Right renal pelvis (tissue), 4 donors: ENCODE measurements at regions not wholly inside any gene's neighbourhood (a gene's known extent, or its start where the extent isn't known, plus 50 kb on each side); places are given as distances from the start of the nearest gene placed in this dataset.
"Not testable (repeated sequence)": the region's sequence is repeated elsewhere in the genome, so short reads cannot be mapped to it uniquely, and the experiment has no call there.

Experiments
- DNase-seq, 4 donors: peaks; one replicate each; pipeline ENCODE4 v3.0.0-alpha.2; 2013; ENCODE audit warnings: low read depth in 4 of 4, low spot score in 3 of 4, missing footprints in 1 of 4

DNA sequence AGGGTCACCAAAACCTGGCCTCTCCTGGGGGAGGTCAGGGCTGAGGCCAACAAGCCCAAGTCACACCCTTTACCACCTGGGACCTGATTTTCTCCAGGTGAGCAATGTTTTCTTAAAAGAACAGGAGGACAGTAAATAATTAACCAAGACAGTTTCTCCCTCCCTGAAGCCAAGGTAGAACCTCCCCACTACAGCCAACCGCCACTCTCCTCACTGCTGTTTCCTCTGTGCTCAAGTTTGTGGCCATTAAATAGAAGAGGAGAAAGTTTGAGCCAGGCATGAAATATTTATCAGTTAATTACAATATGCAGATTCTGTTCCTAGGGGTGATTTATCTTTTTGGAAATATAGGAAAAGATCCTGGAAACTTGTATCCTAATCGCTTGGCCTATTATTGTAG is 150.6 kb upstream of the ANKRD20A1 start:
- not testable (repeated sequence) for DNase-seq

DNA sequence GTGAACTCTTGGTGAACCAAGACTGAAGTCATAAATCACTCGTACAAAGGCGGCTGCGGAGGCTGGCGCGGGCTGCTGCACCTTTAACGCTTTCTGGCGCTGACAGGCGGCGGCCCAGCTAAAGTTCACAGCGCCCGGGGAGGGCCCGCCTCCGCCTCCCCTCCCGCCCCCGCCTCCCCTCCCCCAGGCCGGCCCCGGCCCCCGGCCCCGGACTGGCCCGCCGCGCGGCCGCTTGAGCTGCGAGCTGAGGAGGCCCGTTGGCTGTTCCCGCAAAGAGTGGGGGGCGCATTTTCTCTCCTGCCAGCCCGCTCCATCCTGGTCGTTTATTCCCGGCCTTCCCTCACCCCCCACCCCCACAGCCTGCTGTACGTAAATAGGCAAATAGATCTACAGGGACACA is 147.3 kb upstream of the ANKRD20A1 start:
- DNase-seq = not testable (repeated sequence)

DNA sequence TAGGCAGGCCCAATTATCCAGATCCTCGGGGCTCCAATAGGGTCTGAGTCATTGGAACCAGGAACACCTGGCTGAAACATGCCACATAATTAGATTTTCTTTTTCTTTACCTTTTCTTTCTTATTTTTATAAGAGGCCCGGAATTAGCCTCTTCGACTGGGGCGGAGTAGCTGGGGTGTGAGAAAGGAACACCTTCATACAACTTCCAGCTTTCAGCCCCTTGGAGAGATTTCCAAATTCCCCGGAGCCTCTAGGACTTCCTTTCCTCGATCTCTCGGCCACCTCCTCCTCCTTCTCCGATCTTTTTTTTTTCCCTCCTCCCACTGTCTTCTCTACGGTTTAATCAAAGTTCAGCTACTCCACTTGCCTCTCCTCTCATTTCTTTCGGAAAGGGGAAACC is 146.8 kb upstream of the ANKRD20A1 start:
- peak in 1 of 4 donors; percentile 9 for DNase-seq

DNA sequence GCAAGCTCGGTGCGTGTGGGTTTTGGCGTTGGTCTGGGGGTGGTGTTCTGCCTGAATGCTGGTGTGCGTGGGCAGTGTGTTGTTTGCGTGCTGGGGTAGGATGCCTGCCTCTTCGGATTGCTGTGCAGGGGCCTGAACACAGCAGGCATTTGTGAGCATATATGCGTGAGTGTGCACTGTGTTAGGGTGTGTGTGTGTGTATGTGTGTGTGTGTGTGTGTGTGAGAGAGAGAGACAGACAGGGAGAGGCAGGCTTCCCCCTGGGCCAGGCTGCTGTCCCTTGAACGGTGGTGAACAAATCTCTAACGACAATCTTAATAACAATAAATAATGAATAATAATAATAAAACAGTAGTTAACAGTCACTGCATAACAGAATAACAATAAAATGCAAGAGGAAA is 145.8 kb upstream of the ANKRD20A1 start:
- not testable (repeated sequence) for DNase-seq

DNA sequence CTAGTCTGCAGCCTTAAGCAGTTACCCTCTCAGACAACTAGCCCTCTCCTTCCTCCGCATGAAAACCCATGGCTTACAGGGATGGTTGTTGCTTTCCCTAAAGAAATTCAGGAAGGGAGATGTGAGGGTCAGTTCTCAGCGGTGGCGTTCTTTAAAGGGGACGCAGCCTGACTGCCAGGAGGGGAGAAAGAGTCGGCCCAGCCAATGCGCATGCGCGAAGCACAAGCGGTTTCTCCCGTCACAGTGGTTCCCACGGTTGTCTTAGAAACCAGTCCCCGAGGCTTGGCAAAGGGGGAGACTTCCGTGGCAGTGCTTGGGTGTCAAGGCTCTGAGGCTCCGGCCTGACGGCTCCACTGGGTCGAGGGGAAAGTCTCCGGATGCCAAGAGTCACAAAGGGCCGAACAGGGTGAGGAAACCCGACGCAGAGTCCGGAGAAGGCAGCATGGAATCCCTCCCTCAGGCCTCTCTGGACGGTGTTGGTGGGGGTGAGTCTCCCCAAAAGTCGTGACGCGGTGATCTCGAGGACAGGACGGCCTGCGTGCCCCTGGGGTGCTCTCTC is 140.8 kb upstream of the ANKRD20A1 start:
- not testable (repeated sequence) for DNase-seq

DNA sequence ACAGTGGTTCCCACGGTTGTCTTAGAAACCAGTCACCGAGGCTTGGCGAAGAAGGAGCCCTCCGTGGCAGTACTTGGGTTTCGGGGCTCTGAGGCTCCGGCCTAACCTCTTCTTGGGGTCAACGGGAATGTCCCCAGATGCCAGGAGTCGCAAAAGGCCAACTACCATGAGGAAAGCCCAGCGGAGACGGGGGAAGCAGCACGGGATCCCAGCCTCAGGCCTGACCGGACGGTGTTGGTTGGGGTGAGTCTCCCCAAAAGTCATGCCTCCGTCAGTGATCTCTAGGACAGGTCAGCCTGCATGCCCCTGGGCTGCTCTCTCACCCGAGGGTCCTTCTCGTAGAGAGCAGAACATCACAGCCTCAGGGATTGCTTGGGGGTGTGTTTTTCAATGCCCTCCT is 138.2 kb upstream of the ANKRD20A1 start:
- not testable (repeated sequence) for DNase-seq

DNA sequence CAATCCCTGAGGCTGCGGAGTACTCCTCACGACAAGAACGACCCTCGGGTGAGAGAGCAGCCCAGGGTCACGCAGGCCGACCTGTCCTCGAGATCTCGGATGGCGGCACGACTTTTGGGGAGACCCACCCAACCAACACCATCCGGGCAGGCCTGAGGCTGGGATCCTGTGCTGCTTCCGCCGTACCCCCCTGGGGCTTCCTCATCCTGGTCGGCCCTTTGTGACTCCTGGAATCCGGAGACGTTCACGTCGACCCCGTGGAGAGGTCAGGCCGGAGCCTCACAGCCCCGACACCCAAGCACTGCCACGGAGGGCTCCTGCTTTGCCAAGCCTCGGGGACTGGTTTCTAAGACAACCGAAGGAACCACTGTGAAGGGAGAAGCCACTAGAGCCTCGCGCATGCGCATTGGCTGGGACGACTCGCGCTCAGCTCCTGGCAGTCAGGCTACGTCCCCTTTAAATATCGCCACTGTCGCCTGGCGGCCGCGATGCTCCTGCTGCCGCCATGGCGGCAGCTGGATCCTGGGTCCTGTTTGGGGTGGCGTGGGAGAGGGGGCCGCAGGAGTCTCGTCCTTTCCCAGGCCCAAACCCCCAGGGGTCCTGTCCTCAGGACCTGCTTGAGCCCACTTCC is 136.2 kb upstream of the ANKRD20A1 start:
- DNase-seq = not testable (repeated sequence)

DNA sequence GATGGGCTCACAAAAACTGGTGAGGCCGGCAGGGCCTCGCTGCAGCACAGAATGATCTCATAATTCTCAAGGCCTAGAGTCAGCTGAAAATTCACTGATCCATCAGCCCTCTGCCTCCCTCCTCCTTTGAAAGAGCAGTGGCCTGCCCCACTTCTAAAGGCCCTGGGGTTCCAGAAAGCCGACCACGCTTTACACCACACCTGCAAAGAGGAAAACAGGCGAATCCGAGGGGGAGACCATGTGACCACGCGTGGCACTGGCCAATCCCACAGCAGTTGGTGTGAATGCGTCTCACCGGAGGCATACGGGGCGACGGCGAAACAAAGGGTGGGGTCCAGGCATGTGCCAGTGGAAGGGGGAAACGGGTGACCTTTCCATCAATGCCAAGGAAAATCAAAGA is 135.5 kb upstream of the ANKRD20A1 start:
- DNase-seq = not testable (repeated sequence)

DNA sequence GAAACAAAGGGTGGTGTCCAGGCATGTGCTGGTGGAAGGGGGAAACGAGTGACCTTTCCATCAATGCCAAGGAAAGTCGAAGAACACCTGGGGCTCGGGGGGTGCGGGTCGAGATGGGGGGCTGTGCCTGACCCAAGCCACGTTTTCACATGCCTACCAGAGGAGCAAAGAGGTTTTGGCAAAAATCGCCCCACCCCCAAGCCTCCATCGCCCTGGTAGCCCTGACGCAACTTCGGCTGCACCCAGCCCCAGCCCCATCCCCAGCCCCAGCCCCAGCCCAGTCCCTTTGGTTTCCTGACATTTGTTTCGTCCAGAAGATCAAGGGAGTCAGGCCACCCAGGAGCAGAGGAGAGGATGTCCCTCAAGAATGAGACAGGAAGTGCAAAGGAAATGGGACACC is 133.8 kb upstream of the ANKRD20A1 start:
- DNase-seq = not testable (repeated sequence)

DNA sequence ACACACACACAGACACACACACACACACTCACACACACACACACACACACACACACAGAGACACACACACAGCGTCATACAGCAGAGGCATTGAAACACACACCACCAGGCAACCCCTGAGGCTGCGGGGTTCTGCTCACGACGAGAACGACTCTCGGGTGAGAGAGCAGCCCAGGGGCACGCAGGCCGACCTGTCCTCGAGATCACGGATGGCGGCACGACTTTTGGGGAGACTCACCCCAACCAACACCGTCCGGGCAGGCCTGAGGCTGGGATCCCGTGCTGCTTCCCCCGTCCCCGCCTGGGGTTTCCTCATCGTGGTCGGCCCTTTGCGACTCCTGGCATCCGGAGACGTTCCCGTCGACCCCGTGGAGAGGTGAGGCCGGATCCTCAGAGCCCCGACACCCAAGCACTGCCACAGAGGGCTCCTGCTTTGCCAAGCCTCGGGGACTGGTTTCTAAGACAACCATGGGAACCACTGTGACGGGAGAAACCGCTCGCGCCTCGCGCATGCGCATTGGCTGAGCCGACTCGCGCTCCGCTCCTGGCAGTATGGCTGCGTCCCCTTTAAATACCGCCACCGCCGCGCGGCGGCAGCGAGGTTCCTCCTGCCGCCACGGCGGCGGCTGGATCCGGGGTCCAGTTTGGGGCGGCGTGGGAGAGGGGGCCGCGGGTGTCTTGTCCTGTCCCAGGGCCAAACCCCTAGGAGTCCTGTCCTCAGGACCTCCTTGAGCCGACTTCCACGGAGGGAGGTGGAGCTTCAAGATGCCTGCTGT is 132.3 kb upstream of the ANKRD20A1 start:
- DNase-seq = not testable (repeated sequence)

DNA sequence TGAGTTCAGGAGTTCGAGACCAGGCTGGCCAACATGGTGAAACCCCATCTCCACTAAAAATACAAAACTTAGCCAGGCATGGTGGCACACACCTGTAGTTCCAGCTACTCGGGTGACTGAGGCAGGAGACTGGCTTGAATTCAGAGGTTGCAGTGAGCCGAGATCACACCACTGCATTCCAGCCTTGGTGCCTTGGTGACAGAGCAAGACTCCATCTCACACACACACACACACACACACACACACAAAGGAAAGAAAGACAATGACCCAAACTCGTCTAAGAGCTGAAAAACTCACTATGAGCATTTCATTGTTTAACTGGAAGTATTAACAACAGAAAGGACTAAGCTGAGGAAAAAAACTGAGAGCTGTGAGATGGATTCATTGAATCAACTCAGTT is 95.6 kb upstream of the ANKRD20A1 start:
- not testable (repeated sequence) for DNase-seq

DNA sequence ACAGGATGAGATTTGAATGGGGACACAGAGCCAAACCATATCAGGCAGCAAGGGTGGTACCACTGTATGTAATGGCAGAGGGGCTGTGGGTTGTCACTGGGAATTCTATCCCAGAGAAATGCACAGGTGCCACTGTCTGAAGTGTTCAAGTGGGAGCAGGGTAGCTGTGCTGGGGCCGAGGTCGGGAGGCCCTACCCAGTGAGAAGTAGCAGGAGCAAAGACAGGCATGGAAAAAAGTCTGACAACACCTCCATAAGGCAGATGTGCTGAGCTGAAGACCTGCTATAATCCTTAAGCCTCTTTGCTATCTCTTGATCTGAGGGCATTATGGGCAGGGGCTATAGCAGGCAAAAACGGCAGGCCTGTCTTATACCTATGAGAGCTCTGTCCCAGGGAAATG is 86.9 kb upstream of the ANKRD20A1 start:
- not testable (repeated sequence) for DNase-seq

DNA sequence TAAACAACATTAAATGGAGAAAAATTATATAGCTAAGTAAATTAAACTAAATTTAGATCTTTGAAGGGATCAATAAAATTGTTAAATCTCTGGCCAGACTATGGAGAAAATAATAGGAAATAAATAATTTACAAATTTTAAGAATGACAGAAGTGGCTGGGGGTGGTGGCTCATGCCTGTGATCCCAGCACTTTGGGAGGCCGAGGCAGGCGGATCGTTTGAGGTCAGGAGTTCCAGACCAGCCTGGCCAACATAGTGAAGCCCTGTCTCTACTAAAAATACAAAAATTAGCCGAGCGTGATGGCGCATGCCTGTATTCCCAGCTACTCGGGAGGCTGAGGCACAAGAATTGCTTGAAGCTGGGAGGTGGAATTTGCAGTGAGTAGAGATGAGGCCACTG is 58.6 kb upstream of the ANKRD20A1 start:
- DNase-seq = not testable (repeated sequence)
